ENCODE measurements at regions not wholly inside any gene's neighbourhood (a gene's known extent, or its start where the extent isn't known, plus 50 kb on each side); places are given as distances from the start of the nearest gene placed in this dataset.

- no peak for TF ChIP-seq NRF1 (conservative IDR thresholded peaks at IDR 0.05; ENCODE audit: low read depth, low read length)
- no peak for TF ChIP-seq EP300 (IDR thresholded peaks at IDR 0.05; ENCODE audit: borderline replicate concordance in 1 of 2, control insufficient read depth in 1 of 2, low read depth in 2 of 2, low read length in 2 of 2)
- TF ChIP-seq, protein P1, sequence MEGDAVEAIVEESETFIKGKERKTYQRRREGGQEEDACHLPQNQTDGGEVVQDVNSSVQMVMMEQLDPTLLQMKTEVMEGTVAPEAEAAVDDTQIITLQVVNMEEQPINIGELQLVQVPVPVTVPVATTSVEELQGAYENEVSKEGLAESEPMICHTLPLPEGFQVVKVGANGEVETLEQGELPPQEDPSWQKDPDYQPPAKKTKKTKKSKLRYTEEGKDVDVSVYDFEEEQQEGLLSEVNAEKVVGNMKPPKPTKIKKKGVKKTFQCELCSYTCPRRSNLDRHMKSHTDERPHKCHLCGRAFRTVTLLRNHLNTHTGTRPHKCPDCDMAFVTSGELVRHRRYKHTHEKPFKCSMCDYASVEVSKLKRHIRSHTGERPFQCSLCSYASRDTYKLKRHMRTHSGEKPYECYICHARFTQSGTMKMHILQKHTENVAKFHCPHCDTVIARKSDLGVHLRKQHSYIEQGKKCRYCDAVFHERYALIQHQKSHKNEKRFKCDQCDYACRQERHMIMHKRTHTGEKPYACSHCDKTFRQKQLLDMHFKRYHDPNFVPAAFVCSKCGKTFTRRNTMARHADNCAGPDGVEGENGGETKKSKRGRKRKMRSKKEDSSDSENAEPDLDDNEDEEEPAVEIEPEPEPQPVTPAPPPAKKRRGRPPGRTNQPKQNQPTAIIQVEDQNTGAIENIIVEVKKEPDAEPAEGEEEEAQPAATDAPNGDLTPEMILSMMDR (IDR thresholded peaks at IDR 0.05 in 2 of 3, conservative IDR thresholded peaks at IDR 0.05 in 1 of 3; ENCODE audit: control insufficient read depth in 2 of 3, extremely low read depth in 1 of 3, insufficient read depth in 1 of 3, low read depth in 3 of 3, low read length in 3 of 3) = no peak
- TF ChIP-seq RCOR1 (conservative IDR thresholded peaks at IDR 0.05; ENCODE audit: low read depth, low read length) = no peak
- no peak for TF ChIP-seq BCLAF1 (IDR thresholded peaks at IDR 0.05)
- TF ChIP-seq TBL1XR1 (IDR thresholded peaks at IDR 0.05; ENCODE audit: low read depth, low read length) = no peak
- TF ChIP-seq HDGF (IDR thresholded peaks at IDR 0.05) = no peak
- TF ChIP-seq POLR2A (IDR thresholded peaks at IDR 0.05; ENCODE audit: low read depth, low read length) = no peak
- no peak for TF ChIP-seq SREBF1 (IDR thresholded peaks at IDR 0.05; ENCODE audit: low read length)
- TF ChIP-seq E2F4 (IDR thresholded peaks at IDR 0.05; ENCODE audit: low read depth, low read length) = no peak
- TF ChIP-seq BMI1 (IDR thresholded peaks at IDR 0.05; ENCODE audit: borderline replicate concordance) = no peak
- no peak for TF ChIP-seq CREB1 (IDR thresholded peaks at IDR 0.05; ENCODE audit: low read depth)
- no peak for TF ChIP-seq RAD21 (IDR thresholded peaks at IDR 0.05; ENCODE audit: insufficient read depth, low read depth, low read length)
These were observed 51.7 kb upstream of the BCL11B start for GRCh38 chr14:99323603-99324185.
